SK-N-SH (cell line): ENCODE measurements at regions not wholly inside any gene's neighbourhood (a gene's known extent, or its start where the extent isn't known, plus 50 kb on each side); places are given as distances from the start of the nearest gene placed in this dataset.

Experiments used
- CTCF ChIA-PET: fragments of 300-600, 350-600 bp; formaldehyde crosslinking; extraction: SDS; loops from one replicate; lab custom pipeline; 2021; lab: Yijun Ruan, JAX
- POLR2A ChIA-PET: fragments of 350-600 bp; sonication (Branson Sonifier 250); formaldehyde crosslinking; extraction: SDS; loops from one replicate; lab custom pipeline; 2020; ENCODE audit warnings: antibody characterized with exemption, inconsistent platforms; lab: Yijun Ruan, JAX
- DNase-seq: peaks from one replicate; pipeline ENCODE4 v3.0.0; 2012
- H2AFZ ChIP-seq: fragments of 200-600 bp; sonication (generic); 2 replicates; pipeline ENCODE4 v1.8.1; 2016; ENCODE audit warnings: antibody characterized with exemption, mild to moderate bottlenecking, low read depth
- H3F3A ChIP-seq: fragments of 200-600 bp; sonication (generic); replicated peaks from 2 replicates; pipeline ENCODE3; 2016; ENCODE audit warnings: antibody characterized with exemption, mild to moderate bottlenecking; ENCODE audit not compliant: insufficient read depth
- H3K27ac ChIP-seq, 2 experiments: fragments of 200-500 bp in 1 of 2; fragments of 200-600 bp in 1 of 2; sonication (Bioruptor generic) in 1 of 2; sonication (generic), shearing (Covaris generic) in 1 of 2; 2 replicates each; pipeline versions ENCODE4 v1.5.1 to v1.6.1; 2014 to 2016; ENCODE audit warnings: low read depth in 2 of 2, inconsistent platforms in 1 of 2, low read length in 1 of 2, mild to moderate bottlenecking in 1 of 2, mixed read lengths in 1 of 2
- H3K27me3 ChIP-seq: fragments of 200-600 bp; sonication (generic), shearing (Covaris generic); 2 replicates; pipeline ENCODE4 v1.6.1; 2016; ENCODE audit warnings: mixed run types; ENCODE audit not compliant: insufficient read depth
- H3K36me3 ChIP-seq, 2 experiments: fragments of 200-500 bp in 1 of 2; fragments of 200-600 bp in 1 of 2; sonication (Bioruptor generic) in 1 of 2; sonication (generic) in 1 of 2; replicated peaks in 1 of 2; 2 replicates each; pipeline versions ENCODE3 to v1.5.1; 2014 to 2016; ENCODE audit warnings: low read length in 1 of 2, mild to moderate bottlenecking in 1 of 2; ENCODE audit not compliant: insufficient read depth in 2 of 2, control insufficient read depth in 1 of 2
- H3K4me1 ChIP-seq, 2 experiments: fragments of 200-500 bp in 1 of 2; fragments of 200-600 bp in 1 of 2; sonication (Bioruptor generic) in 1 of 2; sonication (generic), shearing (Covaris generic) in 1 of 2; 2 replicates each; pipeline versions ENCODE4 v1.5.1 to v1.6.1; 2014 to 2016; ENCODE audit warnings: low read depth in 1 of 2, low read length in 1 of 2, mixed run types in 1 of 2; ENCODE audit not compliant: insufficient read depth in 2 of 2, control insufficient read depth in 1 of 2
- H3K4me2 ChIP-seq: fragments of 200-600 bp; sonication (generic), shearing (Covaris generic); 2 replicates; pipeline ENCODE4 v1.6.1; 2017; ENCODE audit warnings: mixed run types
- H3K4me3 ChIP-seq, 2 experiments: fragments of 200-500 bp in 1 of 2; fragments of 200-600 bp in 1 of 2; sonication (Bioruptor generic) in 1 of 2; sonication (generic), shearing (Covaris generic) in 1 of 2; 2 replicates each; pipeline versions ENCODE4 v1.5.1 to v1.8.1; 2014 to 2016; ENCODE audit warnings: low read depth in 2 of 2, inconsistent platforms in 1 of 2, low read length in 1 of 2, mild to moderate bottlenecking in 1 of 2, mixed read lengths in 1 of 2, moderate library complexity in 1 of 2
- H3K79me2 ChIP-seq: fragments of 200-600 bp; sonication (generic); 2 replicates; pipeline ENCODE4 v1.8.1; 2017; ENCODE audit warnings: mild to moderate bottlenecking; ENCODE audit not compliant: insufficient read depth
- H3K9ac ChIP-seq: fragments of 200-600 bp; sonication (generic); 2 replicates; pipeline ENCODE4 v1.6.1; 2017; ENCODE audit warnings: mixed run types
- H3K9me2 ChIP-seq: fragments of 200-600 bp; sonication (generic); 2 replicates; pipeline ENCODE4 v1.6.1; 2017; ENCODE audit warnings: mixed run types
- H3K9me3 ChIP-seq: fragments of 200-600 bp; sonication (generic); 2 replicates; pipeline ENCODE4 v1.6.1; 2017; ENCODE audit warnings: mixed run types, mild to moderate bottlenecking, moderate library complexity
- H4K20me1 ChIP-seq: fragments of 200-600 bp; sonication (generic); 2 replicates; pipeline ENCODE4 v1.6.1; 2017; ENCODE audit warnings: mild to moderate bottlenecking, mixed run types; ENCODE audit not compliant: insufficient read depth
- FOXJ3 ChIP-seq: sonication (generic); formaldehyde crosslinking; IDR thresholded peaks from 2 replicates; pipeline ENCODE4 v1.5.1; 2020; ENCODE audit warnings: mild to moderate bottlenecking, missing genetic modification reagents
- RAD21 ChIP-seq: IDR thresholded peaks from 2 replicates; pipeline ENCODE4 v1.6.1; 2012; ENCODE audit warnings: mild to moderate bottlenecking, low read length
- RXRA ChIP-seq: IDR thresholded peaks from 2 replicates; pipeline ENCODE4 v1.4.0; 2012; ENCODE audit warnings: low read depth, mild to moderate bottlenecking, borderline replicate concordance
- TAF1 ChIP-seq: IDR thresholded peaks from 2 replicates; pipeline ENCODE4 v1.6.1; 2012; ENCODE audit warnings: low read depth, mild to moderate bottlenecking, low read length, moderate library complexity, borderline replicate concordance
- WGBS: methylation state at CpG from one replicate; pipeline ENCODE4 v1.1.6; 2017; ENCODE audit warnings: low lambda C conversion rate; 5-methylcytosine and 5-hydroxymethylcytosine counted together
- TF ChIP-seq, protein P1 (sequence below): fragments of 200-600 bp; sonication (generic); IDR thresholded peaks from 2 replicates; pipeline ENCODE4 v1.6.1; 2017; ENCODE audit warnings: antibody characterized with exemption, mild to moderate bottlenecking, moderate library complexity
- TF ChIP-seq, protein P2 (sequence below): IDR thresholded peaks from 2 replicates; pipeline ENCODE4 v1.4.0; 2012; ENCODE audit warnings: low read depth
- TF ChIP-seq, protein P3 (sequence below): fragments of 150-350 bp; IDR thresholded peaks from 2 replicates; pipeline ENCODE4 v1.6.1; 2016; ENCODE audit warnings: mild to moderate bottlenecking, low read depth, low read length
- TF ChIP-seq, protein P4 (sequence below): IDR thresholded peaks from 2 replicates; pipeline ENCODE4; 2012
- TF ChIP-seq, protein P5 (sequence below): IDR thresholded peaks from 2 replicates; pipeline ENCODE4 v1.4.0; 2012; ENCODE audit warnings: low read depth, borderline replicate concordance

DNA sequence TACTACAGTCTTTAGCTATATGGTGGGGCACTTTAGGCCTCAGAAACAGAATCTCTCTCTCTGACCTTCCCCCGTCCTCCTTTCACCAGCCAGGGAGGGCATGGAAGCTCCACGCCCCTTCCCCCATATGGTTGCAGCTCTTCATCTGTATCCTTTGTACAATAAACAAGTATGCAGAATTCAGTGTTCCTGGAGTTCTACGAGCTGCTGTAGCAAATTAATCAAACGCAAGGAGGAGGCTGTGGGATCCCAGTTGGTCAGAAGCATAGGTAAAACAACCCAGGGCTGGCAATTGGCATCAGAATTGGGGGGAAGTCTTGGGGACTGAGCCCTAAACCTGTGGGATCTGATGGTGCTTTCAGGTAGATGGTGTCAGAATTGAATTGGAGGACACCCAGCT, 163.7 kb upstream of the NLRP1 start:
- TF ChIP-seq, protein P1, sequence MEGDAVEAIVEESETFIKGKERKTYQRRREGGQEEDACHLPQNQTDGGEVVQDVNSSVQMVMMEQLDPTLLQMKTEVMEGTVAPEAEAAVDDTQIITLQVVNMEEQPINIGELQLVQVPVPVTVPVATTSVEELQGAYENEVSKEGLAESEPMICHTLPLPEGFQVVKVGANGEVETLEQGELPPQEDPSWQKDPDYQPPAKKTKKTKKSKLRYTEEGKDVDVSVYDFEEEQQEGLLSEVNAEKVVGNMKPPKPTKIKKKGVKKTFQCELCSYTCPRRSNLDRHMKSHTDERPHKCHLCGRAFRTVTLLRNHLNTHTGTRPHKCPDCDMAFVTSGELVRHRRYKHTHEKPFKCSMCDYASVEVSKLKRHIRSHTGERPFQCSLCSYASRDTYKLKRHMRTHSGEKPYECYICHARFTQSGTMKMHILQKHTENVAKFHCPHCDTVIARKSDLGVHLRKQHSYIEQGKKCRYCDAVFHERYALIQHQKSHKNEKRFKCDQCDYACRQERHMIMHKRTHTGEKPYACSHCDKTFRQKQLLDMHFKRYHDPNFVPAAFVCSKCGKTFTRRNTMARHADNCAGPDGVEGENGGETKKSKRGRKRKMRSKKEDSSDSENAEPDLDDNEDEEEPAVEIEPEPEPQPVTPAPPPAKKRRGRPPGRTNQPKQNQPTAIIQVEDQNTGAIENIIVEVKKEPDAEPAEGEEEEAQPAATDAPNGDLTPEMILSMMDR, result no peak
- TF ChIP-seq, protein P2, sequence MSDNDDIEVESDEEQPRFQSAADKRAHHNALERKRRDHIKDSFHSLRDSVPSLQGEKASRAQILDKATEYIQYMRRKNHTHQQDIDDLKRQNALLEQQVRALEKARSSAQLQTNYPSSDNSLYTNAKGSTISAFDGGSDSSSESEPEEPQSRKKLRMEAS, result no peak
- TF ChIP-seq TAF1, result no peak
- TF ChIP-seq RXRA, result no peak
- TF ChIP-seq, protein P3, sequence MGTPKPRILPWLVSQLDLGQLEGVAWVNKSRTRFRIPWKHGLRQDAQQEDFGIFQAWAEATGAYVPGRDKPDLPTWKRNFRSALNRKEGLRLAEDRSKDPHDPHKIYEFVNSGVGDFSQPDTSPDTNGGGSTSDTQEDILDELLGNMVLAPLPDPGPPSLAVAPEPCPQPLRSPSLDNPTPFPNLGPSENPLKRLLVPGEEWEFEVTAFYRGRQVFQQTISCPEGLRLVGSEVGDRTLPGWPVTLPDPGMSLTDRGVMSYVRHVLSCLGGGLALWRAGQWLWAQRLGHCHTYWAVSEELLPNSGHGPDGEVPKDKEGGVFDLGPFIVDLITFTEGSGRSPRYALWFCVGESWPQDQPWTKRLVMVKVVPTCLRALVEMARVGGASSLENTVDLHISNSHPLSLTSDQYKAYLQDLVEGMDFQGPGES, result no peak
- TF ChIP-seq, all 33 proteins: peak for 0
- WGBS, result 8% methylated on average over 4 of the region's 4 CpGs
- Histone ChIP-seq H3K9me3 (no peaks in the 10 kb centered on the region), H3K79me2 (no peaks in the 10 kb centered on the region), H3K27me3 (0 out of 2 replicates have a peak, but pooled peaks cover 7% of the 10 kb centered on the region), H3K4me3 (no peak overlapping the region), H3K9ac (no peak overlapping the region), H3K27ac (no peak overlapping the region), H3K4me1 (no peaks in the 10 kb centered on the region), H3K9me2 (no peaks in the 10 kb centered on the region), H2AFZ (no peak overlapping the region), H3K36me3 (no peaks in the 10 kb centered on the region), H3F3A (no peaks in the 10 kb centered on the region), H4K20me1 (no peaks in the 10 kb centered on the region), H3K4me2 (no peak overlapping the region)
- ChIA-PET CTCF (interaction anchor here (1.1 kb wide), 1 partner anchor 12 kb away, joined by 3 read pairs; no protein-coding TSS in a partner anchor), POLR2A (no interaction called here)
- no peak for DNase-seq

DNA sequence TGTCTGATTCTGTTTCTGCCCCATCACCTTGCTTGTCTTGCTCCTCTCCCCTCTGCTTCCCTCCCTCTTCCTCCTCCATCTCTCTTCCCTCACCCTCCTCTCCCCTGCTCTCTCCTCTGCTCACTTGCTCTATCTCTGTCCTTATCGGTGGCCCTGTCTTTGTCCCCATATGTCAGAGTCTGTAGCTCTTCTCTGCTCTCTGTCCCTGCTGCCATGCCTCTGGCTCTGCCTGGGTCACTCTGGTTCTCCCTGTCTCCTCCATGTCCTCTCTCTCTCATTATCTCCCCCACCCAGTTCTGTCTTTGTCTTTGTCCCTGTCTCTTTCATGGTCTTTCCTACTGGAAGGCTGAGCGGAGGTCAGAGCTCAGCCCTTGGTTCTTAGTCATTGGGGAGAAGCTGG, 169.1 kb upstream of the NLRP1 start:
- no peaks in the 10 kb centered on the region for H3K9me3 ChIP-seq
- peaks cover 4% of the 10 kb centered on the region; the same call in 1 of the 2 replicates for H3K27me3 ChIP-seq
- TF ChIP-seq, protein P4, sequence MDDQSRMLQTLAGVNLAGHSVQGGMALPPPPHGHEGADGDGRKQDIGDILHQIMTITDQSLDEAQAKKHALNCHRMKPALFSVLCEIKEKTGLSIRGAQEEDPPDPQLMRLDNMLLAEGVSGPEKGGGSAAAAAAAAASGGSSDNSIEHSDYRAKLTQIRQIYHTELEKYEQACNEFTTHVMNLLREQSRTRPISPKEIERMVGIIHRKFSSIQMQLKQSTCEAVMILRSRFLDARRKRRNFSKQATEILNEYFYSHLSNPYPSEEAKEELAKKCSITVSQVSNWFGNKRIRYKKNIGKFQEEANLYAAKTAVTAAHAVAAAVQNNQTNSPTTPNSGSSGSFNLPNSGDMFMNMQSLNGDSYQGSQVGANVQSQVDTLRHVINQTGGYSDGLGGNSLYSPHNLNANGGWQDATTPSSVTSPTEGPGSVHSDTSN, result no peak
- TF ChIP-seq, protein P5, sequence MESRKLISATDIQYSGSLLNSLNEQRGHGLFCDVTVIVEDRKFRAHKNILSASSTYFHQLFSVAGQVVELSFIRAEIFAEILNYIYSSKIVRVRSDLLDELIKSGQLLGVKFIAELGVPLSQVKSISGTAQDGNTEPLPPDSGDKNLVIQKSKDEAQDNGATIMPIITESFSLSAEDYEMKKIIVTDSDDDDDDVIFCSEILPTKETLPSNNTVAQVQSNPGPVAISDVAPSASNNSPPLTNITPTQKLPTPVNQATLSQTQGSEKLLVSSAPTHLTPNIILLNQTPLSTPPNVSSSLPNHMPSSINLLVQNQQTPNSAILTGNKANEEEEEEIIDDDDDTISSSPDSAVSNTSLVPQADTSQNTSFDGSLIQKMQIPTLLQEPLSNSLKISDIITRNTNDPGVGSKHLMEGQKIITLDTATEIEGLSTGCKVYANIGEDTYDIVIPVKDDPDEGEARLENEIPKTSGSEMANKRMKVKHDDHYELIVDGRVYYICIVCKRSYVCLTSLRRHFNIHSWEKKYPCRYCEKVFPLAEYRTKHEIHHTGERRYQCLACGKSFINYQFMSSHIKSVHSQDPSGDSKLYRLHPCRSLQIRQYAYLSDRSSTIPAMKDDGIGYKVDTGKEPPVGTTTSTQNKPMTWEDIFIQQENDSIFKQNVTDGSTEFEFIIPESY, result no peak
- no peak for TF ChIP-seq FOXJ3 (CRISPR knock-in tag)
- TF ChIP-seq RAD21, result no peak
- no peak overlapping the region for H3K4me2 ChIP-seq
- no peaks in the 10 kb centered on the region for H3K4me1 ChIP-seq
- no peak for DNase-seq
- ChIA-PET POLR2A (no interaction called here), CTCF (no interaction called here)
- 9% methylated on average over 2 of the region's 2 CpGs for WGBS
- no peaks in the 10 kb centered on the region for H3K9me2 ChIP-seq
- H3K36me3 ChIP-seq, result no peaks in the 10 kb centered on the region
- no peak overlapping the region for H3K4me3 ChIP-seq
- H3K9ac ChIP-seq, result no peak overlapping the region
- H3K79me2 ChIP-seq, result no peaks in the 10 kb centered on the region
- no peaks in the 10 kb centered on the region for H4K20me1 ChIP-seq
- H3F3A ChIP-seq, result no peaks in the 10 kb centered on the region
- no peak overlapping the region for H3K27ac ChIP-seq
- H2AFZ ChIP-seq, result no peak overlapping the region
